ENCODE measurements at regions not wholly inside any gene's neighbourhood (a gene's known extent, or its start where the extent isn't known, plus 50 kb on each side); places are given as distances from the start of the nearest gene placed in this dataset.

DNA sequence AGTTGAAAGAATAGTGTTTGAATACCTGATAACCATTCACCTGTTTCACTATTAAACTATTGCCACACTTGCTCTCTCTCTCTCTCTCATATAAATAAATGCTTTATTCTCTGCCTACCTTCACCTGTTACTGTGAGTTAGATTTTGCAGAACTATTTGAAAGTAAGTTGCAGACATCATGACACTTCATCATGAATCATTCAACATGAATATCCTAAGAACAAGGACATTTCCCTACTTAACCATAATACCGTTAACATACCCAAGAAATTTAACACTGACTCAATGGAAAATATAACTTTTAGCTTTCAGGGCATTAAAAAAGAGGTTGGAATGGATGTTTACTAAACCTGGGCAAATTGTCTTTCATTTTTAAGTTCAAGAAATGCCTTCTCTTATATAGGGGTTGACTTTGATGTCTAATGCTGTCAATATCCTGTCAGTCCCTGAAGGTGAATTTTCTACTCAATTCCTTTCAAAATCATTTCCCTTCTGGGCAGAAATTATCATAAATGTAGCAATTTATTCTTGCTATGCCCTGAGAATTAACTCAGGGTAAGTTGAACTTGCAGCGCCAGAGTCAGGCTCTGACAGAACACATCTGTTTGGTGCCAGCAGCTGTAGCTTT is 582.6 kb upstream of the TLE4 start:
- no peaks in the 10 kb centered on the region for H3K27me3 ChIP-seq (replicated peaks in 1 of 4; ENCODE audit: control insufficient read depth in 3 of 4, extremely low read depth in 1 of 4, insufficient read depth in 3 of 4, low read length in 3 of 4)
- no peak overlapping the region for H3K27ac ChIP-seq (ENCODE audit: low read depth, low read length)
- 94% methylated on average over 2 of the region's 2 CpGs; no CpG with 5 or more reads in 1 of the 2 experiments for WGBS, 2 experiments (ENCODE audit: extremely low coverage in 1 of 2, insufficient coverage in 1 of 2, insufficient read length in 1 of 2, insufficient replicate concordance in 2 of 2, low coverage in 1 of 2, low lambda C conversion rate in 2 of 2, missing lambda C conversion rate in 1 of 2)
- no peak overlapping the region for H2AFZ ChIP-seq (ENCODE audit: low read length)
- H4K91ac ChIP-seq (replicated peaks; ENCODE audit: insufficient read length, low read length): no peak overlapping the region
- no peak overlapping the region for H2BK12ac ChIP-seq (ENCODE audit: low read depth, low read length)
- ChIA-PET POLR2A (ENCODE audit: partially characterized antibody) (no interaction called here), CTCF (ENCODE audit: partially characterized antibody) (no interaction called here)
- H3K4me1 ChIP-seq (replicated peaks in 1 of 4; ENCODE audit: control insufficient read depth in 3 of 4, insufficient read depth in 4 of 4, low read length in 3 of 4): peaks cover 0 to 7% (median 5%) of the 10 kb centered on the region in 4 experiments; a peak in 3 of 7 replicates
- H3K4me2 ChIP-seq (ENCODE audit: insufficient read depth in 1 of 2, low read depth in 2 of 2, low read length in 2 of 2): no peak overlapping the region
- H2BK5ac ChIP-seq (ENCODE audit: low read depth, low read length): no peak overlapping the region
- no peak overlapping the region for H3K9ac ChIP-seq (replicated peaks in 1 of 4; ENCODE audit: extremely low read depth in 1 of 4, low read depth in 3 of 4, low read length in 3 of 4)
- no peaks in the 10 kb centered on the region for H3K79me1 ChIP-seq (ENCODE audit: low read depth, low read length)
- no peaks in the 10 kb centered on the region for H3K9me3 ChIP-seq (ENCODE audit: insufficient read depth in 2 of 2, low read depth in 1 of 2, low read length in 1 of 2)
- no peak overlapping the region for H3K56ac ChIP-seq (replicated peaks; ENCODE audit: insufficient read length, low read depth, low read length)
- DNase-seq (ENCODE audit: low read depth in 1 of 2, low spot score in 2 of 2) (no peak), FAIRE-seq (no peak)
- H3K18ac ChIP-seq (ENCODE audit: extremely low read depth, low read length): no peak overlapping the region
- H3K4me3 ChIP-seq (ENCODE audit: extremely low read depth in 1 of 4, insufficient read depth in 2 of 4, low read depth in 3 of 4, low read length in 4 of 4): no peak overlapping the region
- H3K36me3 ChIP-seq (ENCODE audit: control insufficient read depth in 2 of 4, insufficient read depth in 4 of 4, low read length in 3 of 4): no peaks in the 10 kb centered on the region
- no peaks in the 10 kb centered on the region for H4K20me1 ChIP-seq (replicated peaks in 1 of 2; ENCODE audit: control insufficient read depth in 1 of 2, insufficient read depth in 2 of 2, low read length in 2 of 2)
- no peak overlapping the region for H2BK120ac ChIP-seq (replicated peaks; ENCODE audit: low read depth, low read length)
- H3K23ac ChIP-seq (ENCODE audit: insufficient read length): no peak overlapping the region
- H3K23me2 ChIP-seq (ENCODE audit: low read depth, low read length): no peaks in the 10 kb centered on the region
- H4K5ac ChIP-seq (ENCODE audit: insufficient read length, low read depth, low read length): no peak overlapping the region
- H3K14ac ChIP-seq (ENCODE audit: insufficient read length): no peak overlapping the region
- H2AK5ac ChIP-seq (ENCODE audit: low read depth, low read length): no peak overlapping the region
- no peak overlapping the region for H3K4ac ChIP-seq (replicated peaks; ENCODE audit: insufficient read length, low read depth, low read length)
- no peak overlapping the region for H2BK20ac ChIP-seq (ENCODE audit: low read length)
- H3K79me2 ChIP-seq (ENCODE audit: control insufficient read depth in 1 of 2, insufficient read depth in 2 of 2, low read length in 2 of 2): no peaks in the 10 kb centered on the region
- H4K8ac ChIP-seq (ENCODE audit: extremely low read depth, insufficient read depth, low read length): no peak overlapping the region
- H2BK15ac ChIP-seq (ENCODE audit: low read length): no peak overlapping the region
- TF ChIP-seq RFX5 (IDR thresholded peaks at IDR 0.05; ENCODE audit: borderline replicate concordance, low read depth, low read length): no peak
- no peak for TF ChIP-seq YY1 (IDR thresholded peaks at IDR 0.05; ENCODE audit: low read depth, low read length)
- no peak for TF ChIP-seq CTBP2 (IDR thresholded peaks at IDR 0.05; ENCODE audit: borderline replicate concordance, insufficient read depth, insufficient read length, low read length)
- TF ChIP-seq RAD21 (IDR thresholded peaks at IDR 0.05 in 1 of 2, conservative IDR thresholded peaks at IDR 0.05 in 1 of 2; ENCODE audit: low read depth in 2 of 2, low read length in 2 of 2): no peak
- TF ChIP-seq NANOG (IDR thresholded peaks at IDR 0.05; ENCODE audit: insufficient read depth, low read depth, low read length, poor library complexity, severe bottlenecking): no peak
- TF ChIP-seq HDAC6 (IDR thresholded peaks at IDR 0.05; ENCODE audit: low read depth, low read length): no peak
- no peak for TF ChIP-seq KDM4A (IDR thresholded peaks at IDR 0.05; ENCODE audit: low read depth, low read length, severe bottlenecking)
- no peak for TF ChIP-seq CREB1 (IDR thresholded peaks at IDR 0.05)
- no peak for TF ChIP-seq CBX5 (IDR thresholded peaks at IDR 0.05; ENCODE audit: low read depth, low read length)
- no peak for TF ChIP-seq SP2 (IDR thresholded peaks at IDR 0.05; ENCODE audit: low read length)
- TF ChIP-seq RBBP5 (IDR thresholded peaks at IDR 0.05; ENCODE audit: borderline replicate concordance, low read depth, low read length): no peak
- no peak for TF ChIP-seq SIRT6 (IDR thresholded peaks at IDR 0.05; ENCODE audit: low read length)
- TF ChIP-seq, protein P1, sequence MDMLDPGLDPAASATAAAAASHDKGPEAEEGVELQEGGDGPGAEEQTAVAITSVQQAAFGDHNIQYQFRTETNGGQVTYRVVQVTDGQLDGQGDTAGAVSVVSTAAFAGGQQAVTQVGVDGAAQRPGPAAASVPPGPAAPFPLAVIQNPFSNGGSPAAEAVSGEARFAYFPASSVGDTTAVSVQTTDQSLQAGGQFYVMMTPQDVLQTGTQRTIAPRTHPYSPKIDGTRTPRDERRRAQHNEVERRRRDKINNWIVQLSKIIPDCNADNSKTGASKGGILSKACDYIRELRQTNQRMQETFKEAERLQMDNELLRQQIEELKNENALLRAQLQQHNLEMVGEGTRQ (IDR thresholded peaks at IDR 0.05; ENCODE audit: low read length): no peak
